AG04449 (cell line): ENCODE measurements at regions not wholly inside any gene's neighbourhood (a gene's known extent, or its start where the extent isn't known, plus 50 kb on each side); places are given as distances from the start of the nearest gene placed in this dataset.

Experiments used
- CTCF ChIA-PET: fragments of 350-600 bp; formaldehyde crosslinking; extraction: SDS; loops from one replicate; lab custom pipeline; 2021; ENCODE audit warnings: antibody characterized with exemption; lab: Yijun Ruan, JAX
- POLR2A ChIA-PET: fragments of 400-600, 350-600 bp; formaldehyde crosslinking; extraction: SDS; loops from one replicate; lab custom pipeline; 2020; ENCODE audit warnings: antibody characterized with exemption, inconsistent platforms; lab: Yijun Ruan, JAX
- DNase-seq: peaks from one replicate; pipeline ENCODE4 v3.0.0-alpha.2; 2010; ENCODE audit warnings: low read depth, low spot score
- H3K4me3 ChIP-seq: 2 replicates; pipeline ENCODE4 v1.5.1; 2011; ENCODE audit warnings: low read depth, mild to moderate bottlenecking, control low read depth, low read length
- TF ChIP-seq, protein P1 (sequence below): IDR thresholded peaks from one replicate; pipeline ENCODE4 v1.5.1; 2011; ENCODE audit warnings: mild to moderate bottlenecking, moderate library complexity, low read length, control low read depth, inconsistent platforms; ENCODE audit not compliant: insufficient read depth; ENCODE audit errors: missing control alignments

DNA sequence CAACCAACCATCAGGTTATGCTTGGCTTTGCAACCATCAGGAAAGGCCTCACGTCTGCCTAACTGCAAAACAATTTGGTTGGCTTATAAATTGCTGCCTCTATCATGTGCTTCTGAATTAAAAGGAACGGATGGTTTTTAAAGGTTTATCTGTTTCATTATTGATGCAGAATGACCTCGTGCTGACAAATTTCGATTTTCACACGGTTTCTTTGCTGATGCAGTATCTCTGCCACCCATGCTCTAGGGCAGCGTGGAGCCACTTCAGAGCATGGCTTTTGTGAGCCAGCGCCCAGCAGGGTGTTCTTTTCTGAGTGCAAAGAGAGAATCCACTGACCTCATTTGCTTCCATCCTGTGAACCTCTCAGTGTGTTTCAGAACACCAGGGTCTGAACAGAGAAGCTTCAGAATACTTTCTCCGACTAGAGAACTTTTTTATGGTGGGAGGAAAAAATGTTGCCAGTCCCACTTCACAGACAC, 143.1 kb upstream of the L3MBTL4 start:
- DNase-seq: no peak
- no peak overlapping the region for H3K4me3 ChIP-seq
- CTCF ChIA-PET: interaction anchor here (1.5 kb wide), 1 partner anchor 15 kb away, joined by 3 read pairs; no protein-coding TSS in a partner anchor
- POLR2A ChIA-PET: no interaction called here
- TF ChIP-seq, protein P1, sequence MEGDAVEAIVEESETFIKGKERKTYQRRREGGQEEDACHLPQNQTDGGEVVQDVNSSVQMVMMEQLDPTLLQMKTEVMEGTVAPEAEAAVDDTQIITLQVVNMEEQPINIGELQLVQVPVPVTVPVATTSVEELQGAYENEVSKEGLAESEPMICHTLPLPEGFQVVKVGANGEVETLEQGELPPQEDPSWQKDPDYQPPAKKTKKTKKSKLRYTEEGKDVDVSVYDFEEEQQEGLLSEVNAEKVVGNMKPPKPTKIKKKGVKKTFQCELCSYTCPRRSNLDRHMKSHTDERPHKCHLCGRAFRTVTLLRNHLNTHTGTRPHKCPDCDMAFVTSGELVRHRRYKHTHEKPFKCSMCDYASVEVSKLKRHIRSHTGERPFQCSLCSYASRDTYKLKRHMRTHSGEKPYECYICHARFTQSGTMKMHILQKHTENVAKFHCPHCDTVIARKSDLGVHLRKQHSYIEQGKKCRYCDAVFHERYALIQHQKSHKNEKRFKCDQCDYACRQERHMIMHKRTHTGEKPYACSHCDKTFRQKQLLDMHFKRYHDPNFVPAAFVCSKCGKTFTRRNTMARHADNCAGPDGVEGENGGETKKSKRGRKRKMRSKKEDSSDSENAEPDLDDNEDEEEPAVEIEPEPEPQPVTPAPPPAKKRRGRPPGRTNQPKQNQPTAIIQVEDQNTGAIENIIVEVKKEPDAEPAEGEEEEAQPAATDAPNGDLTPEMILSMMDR: no peak

DNA sequence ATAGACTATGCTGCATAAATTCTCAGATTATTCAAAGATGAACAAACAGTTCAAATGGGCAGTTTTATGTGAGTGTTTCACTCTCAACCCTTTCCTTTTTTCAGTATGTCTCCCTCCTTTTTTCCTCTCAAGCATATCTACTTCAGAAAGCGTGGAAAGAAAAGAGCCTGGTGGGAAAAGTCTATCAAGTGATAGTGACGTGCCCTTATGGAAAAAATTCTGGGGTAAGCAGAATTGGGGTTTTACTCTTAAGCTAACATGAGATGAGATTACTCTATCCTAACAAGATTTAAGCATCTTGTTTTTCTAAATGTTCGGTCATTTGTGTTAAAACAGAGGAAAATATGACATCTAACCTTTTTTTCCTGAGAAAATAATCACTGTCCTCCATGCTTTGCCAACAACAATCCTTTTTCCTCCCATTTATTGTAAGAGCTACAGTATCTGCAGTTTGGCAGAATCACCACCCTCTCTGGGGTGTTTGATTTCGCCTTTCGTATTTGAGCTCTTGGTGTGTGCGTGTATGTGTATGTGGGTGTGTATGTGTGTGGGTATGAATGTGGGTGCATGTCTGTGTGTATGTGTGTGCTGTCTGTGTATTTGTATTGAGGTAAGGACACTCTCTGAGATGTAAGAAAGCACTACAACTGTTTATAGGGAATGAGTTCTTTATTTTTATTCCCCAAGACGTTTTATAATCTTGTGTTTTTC, 143.9 kb upstream of the L3MBTL4 start:
- TF ChIP-seq, protein P1: no peak
- DNase-seq: no peak
- CTCF ChIA-PET: no interaction called here
- POLR2A ChIA-PET: no interaction called here
- no peak overlapping the region for H3K4me3 ChIP-seq

DNA sequence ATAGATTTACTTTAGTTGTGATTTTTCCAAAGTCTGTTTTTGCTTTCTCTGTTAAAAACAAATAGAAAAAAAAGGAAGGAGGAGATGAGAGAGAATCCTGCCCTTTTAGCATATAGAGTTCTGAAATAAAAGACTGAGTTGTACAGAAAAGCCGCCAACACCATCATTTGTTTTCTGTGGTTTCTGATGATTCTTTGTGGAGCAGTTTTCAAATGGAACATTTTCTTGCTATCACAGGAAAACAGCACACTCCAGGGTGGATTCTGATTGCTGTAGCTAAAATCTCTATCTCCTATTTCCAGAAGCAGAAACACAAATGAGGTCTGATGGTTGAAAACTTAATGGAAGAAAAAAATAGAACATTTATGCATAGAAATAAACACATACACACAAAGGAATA, 144.6 kb upstream of the L3MBTL4 start:
- TF ChIP-seq, protein P1: no peak
- no peak for DNase-seq
- ChIA-PET POLR2A (no interaction called here), CTCF (no interaction called here)
- no peak overlapping the region for H3K4me3 ChIP-seq

DNA sequence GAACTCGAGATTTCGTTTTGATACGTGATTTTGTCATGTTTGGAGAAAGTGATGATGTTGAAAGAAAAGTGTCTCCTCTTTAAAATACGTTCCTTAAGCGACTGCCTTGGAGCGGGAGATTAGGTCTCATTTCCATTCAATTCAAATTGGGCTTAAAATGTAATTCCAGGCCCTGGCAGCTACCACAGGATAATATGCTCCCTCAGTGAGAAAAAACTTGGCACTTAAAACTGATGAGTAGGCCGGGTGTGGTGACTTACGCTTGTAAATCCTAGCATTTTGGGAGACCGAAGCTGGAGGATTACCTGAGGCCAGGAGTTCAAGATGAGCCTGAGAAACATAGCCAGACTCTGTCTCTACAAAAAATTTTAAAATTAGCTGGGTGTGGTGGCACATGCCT, 146.3 kb upstream of the L3MBTL4 start:
- ChIA-PET CTCF (no interaction called here), POLR2A (no interaction called here)
- DNase-seq: no peak
- TF ChIP-seq, protein P1: no peak
- H3K4me3 ChIP-seq: no peak overlapping the region

DNA sequence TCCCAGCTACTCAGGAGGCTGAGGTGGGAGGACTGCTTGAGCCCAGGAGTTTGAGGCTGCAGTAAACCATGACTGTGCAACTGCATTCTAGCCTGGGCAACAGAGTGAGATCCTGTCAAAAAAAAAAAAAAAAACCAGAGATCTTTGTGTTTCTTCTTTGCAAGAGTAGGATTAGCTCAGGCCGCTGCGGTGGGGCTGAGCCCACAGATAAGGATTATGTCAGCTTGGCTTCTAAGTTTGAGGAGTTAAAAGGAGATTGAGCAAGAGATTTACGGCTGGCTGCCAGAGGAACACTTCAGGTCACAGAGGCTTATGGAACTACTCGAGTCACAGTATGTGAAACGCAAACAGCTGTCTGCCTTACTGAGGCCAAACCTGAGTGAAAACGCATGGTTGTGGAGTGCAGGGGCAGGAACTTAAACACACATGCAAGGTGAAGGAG, 146.7 kb upstream of the L3MBTL4 start:
- no peak for DNase-seq
- POLR2A ChIA-PET: interaction anchor here (0.6 kb wide), 1 partner anchor 109 kb away, joined by 3 read pairs; no protein-coding TSS in a partner anchor
- CTCF ChIA-PET: no interaction called here
- H3K4me3 ChIP-seq: no peak overlapping the region
- TF ChIP-seq, protein P1: no peak

DNA sequence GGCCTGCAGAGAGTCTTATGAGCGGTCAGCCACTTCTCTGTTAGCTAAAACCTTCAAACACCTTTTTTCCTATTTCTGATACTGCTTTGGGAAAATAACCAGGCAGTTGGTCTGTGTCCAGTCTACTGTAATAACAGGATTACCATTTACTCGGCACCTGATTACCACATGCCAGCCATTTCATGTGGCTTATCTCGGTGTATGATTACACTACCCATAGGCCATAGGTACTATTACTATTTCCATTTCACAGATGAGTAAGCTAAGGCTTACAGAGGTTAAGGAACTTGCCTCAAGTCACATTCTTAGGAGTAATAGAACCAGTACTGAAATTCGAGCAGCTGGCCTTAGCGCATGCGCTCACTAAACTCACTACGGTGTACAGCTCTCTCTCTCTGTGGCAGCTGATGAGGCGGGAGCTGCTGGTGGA, 147.2 kb upstream of the L3MBTL4 start:
- ChIA-PET POLR2A (interaction anchor here (0.6 kb wide), 1 partner anchor 108 kb away, joined by 3 read pairs; no protein-coding TSS in a partner anchor), CTCF (no interaction called here)
- H3K4me3 ChIP-seq: no peak overlapping the region
- TF ChIP-seq, protein P1: no peak
- DNase-seq: no peak
